ENCODE measurements at regions not wholly inside any gene's neighbourhood (a gene's known extent, or its start where the extent isn't known, plus 50 kb on each side); places are given as distances from the start of the nearest gene placed in this dataset.

DNA sequence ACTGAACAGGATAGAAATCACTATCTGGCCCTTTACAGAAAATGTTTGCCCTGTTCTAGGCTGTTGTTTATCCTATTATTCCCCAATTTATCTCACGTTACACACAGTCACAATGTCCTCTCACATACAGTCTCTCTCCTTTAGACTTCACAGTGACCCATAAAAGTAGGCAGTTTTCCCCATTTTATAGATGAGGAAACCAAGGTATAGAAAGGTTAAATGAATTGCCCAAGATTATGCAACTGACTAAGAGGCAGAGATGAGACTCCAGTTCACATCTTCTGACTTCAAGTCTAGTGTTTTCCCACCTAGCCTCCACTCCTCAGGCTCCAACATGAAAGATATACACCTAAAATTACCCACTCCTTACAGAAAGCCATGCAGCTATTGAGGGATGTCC, 99.3 kb upstream of the PLCL2 start:
- no peak overlapping the region for H3K9ac ChIP-seq (ENCODE audit: low read depth in 1 of 3, low read length in 3 of 3)
- no peaks in the 10 kb centered on the region for H3K27me3 ChIP-seq (ENCODE audit: control insufficient read depth in 3 of 3, insufficient read depth in 3 of 3, low read length in 3 of 3)
- H3K27ac ChIP-seq (ENCODE audit: low read depth, low read length), result no peak overlapping the region
- peaks cover 0 to 5% (median 4%) of the 10 kb centered on the region in 3 donors for H3K4me1 ChIP-seq (ENCODE audit: control insufficient read depth in 3 of 3, insufficient read depth in 3 of 3, low read length in 3 of 3)
- H3K9me3 ChIP-seq (ENCODE audit: control insufficient read depth in 3 of 3, low read length in 3 of 3), result no peaks in the 10 kb centered on the region
- H3K4me3 ChIP-seq (ENCODE audit: low read length in 3 of 3), result no peak overlapping the region
- no peaks in the 10 kb centered on the region for H3K36me3 ChIP-seq (ENCODE audit: control insufficient read depth in 3 of 3, insufficient read depth in 3 of 3, low read length in 3 of 3)

DNA sequence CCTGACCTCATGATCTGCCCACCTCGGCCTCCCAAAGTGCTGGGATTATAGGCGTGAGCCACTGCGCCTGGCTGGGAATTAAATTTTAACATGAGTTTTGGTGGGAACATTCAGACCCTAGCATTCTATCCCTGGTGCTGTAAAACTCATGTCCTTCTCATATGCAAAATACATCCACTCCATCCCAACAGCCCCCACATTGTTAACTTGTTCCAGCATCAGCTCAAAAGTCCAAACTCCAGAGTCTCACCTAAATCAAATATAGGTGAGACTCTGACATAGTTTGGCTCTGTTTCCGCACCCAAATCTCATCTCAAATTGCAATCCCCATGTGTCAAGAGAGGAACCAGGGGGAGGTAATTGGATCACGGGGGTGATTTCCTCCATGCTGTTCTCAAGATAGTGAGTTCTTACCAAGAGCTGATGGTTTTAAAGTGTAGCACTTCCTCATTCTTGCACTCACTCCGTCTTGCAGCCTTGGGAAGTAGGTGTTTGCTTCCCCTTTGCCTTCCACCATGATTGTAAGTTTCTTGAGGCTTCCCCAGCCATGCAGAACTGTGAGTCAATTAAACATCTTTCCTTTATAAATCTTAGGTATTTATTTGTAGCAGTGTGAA, 96.2 kb upstream of the PLCL2 start:
- no peaks in the 10 kb centered on the region for H3K27me3 ChIP-seq (ENCODE audit: control insufficient read depth in 3 of 3, insufficient read depth in 3 of 3, low read length in 3 of 3)
- no peak overlapping the region for H3K27ac ChIP-seq (ENCODE audit: low read depth, low read length)
- no peaks in the 10 kb centered on the region for H3K36me3 ChIP-seq (ENCODE audit: control insufficient read depth in 3 of 3, insufficient read depth in 3 of 3, low read length in 3 of 3)
- peaks cover 0 to 5% (median 4%) of the 10 kb centered on the region in 3 donors for H3K4me1 ChIP-seq (ENCODE audit: control insufficient read depth in 3 of 3, insufficient read depth in 3 of 3, low read length in 3 of 3)
- no peaks in the 10 kb centered on the region for H3K9me3 ChIP-seq (ENCODE audit: control insufficient read depth in 3 of 3, low read length in 3 of 3)
- no peak overlapping the region for H3K9ac ChIP-seq (ENCODE audit: low read depth in 1 of 3, low read length in 3 of 3)
- no peak overlapping the region for H3K4me3 ChIP-seq (ENCODE audit: low read length in 3 of 3)

DNA sequence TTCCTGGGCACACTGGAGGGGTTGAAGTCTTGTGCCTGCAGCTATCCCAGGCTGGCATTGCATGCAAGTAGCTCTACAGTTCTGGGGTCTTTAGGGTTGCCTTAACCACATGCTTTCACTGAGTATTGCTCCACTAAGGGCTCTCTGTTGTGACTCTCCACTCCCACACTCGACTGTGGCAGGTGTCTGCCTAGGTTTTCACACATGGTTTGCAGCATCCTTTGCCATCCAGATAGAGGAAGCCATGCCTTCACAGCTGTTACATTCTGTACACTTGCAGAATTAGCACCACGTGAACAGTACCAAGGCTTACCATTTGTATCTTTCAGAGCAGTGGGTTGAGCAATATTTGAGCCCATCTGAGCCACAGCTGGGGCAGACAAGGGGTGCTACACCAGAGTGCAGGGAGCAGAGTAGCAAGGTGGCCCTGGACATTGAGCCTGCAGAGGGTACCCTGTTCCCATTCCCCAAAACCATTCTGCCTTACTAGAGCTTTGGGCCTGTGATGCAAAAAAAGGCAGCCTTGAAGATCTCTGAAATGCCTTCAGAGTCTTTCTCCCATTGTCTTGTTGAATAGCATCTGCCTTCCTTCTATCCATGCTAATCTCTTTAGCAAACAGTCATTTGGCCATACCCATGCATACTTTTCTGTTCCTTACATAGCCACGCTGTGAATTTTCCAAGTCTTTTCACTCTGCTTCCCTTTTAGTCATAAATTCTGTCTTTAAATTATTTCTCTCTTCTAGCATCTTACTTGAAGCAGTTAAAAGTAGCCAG, 95.2 kb upstream of the PLCL2 start:
- H3K9ac ChIP-seq (ENCODE audit: low read depth in 1 of 3, low read length in 3 of 3), result no peak overlapping the region
- H3K4me1 ChIP-seq (ENCODE audit: control insufficient read depth in 3 of 3, insufficient read depth in 3 of 3, low read length in 3 of 3), result peaks cover 0 to 5% (median 4%) of the 10 kb centered on the region in 3 donors
- H3K4me3 ChIP-seq (ENCODE audit: low read length in 3 of 3), result no peak overlapping the region
- no peaks in the 10 kb centered on the region for H3K27me3 ChIP-seq (ENCODE audit: control insufficient read depth in 3 of 3, insufficient read depth in 3 of 3, low read length in 3 of 3)
- no peak overlapping the region for H3K27ac ChIP-seq (ENCODE audit: low read depth, low read length)
- H3K9me3 ChIP-seq (ENCODE audit: control insufficient read depth in 3 of 3, low read length in 3 of 3), result no peaks in the 10 kb centered on the region
- no peaks in the 10 kb centered on the region for H3K36me3 ChIP-seq (ENCODE audit: control insufficient read depth in 3 of 3, insufficient read depth in 3 of 3, low read length in 3 of 3)

DNA sequence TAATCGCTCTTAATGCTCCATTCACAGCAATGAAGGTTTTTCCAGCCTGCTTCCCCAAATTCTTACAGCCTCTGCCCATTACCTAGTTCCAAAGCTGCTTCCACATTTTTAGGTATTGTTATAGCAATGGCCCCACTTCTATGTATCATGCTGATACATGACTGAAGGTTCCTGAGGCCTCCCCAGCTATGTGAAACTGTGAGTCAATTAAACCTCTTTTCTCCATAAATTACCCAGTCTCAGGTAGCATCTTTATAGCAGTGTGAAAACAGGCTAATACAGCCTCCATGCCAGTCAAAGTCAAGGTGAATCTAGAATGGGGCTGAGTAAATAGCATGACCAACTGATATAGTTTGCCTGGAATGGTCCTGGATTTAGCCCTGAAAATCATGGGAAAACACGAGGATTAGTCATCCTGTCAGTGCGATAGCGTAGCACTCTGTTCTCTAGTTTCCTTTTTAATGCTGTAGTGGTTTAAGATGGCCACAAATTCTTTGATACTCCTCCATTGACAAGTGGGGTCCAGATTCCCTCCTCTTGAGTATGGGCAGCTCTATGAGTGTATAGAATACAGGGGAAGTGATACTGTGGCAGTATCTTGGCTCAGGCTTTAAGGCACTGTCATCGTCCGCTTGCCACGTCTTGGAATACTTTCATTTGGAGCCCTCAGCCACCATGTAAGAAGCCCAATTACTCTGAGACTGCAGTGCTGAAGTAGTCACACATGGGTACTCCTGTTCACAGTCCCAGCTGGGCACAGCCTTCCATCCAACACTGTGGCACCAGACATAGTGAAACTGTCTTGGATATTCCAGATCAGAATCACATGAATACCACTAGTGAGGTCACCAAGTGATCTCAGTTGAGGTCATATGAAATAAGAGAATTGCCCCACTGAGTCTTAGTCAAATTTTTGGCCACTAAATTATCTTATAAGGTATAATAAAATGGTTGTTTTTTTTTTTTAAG, 94.0 kb upstream of the PLCL2 start:
- no peaks in the 10 kb centered on the region for H3K27me3 ChIP-seq (ENCODE audit: control insufficient read depth in 3 of 3, insufficient read depth in 3 of 3, low read length in 3 of 3)
- peaks cover 0 to 5% (median 5%) of the 10 kb centered on the region in 3 donors for H3K4me1 ChIP-seq (ENCODE audit: control insufficient read depth in 3 of 3, insufficient read depth in 3 of 3, low read length in 3 of 3)
- no peak overlapping the region for H3K9ac ChIP-seq (ENCODE audit: low read depth in 1 of 3, low read length in 3 of 3)
- no peaks in the 10 kb centered on the region for H3K36me3 ChIP-seq (ENCODE audit: control insufficient read depth in 3 of 3, insufficient read depth in 3 of 3, low read length in 3 of 3)
- no peaks in the 10 kb centered on the region for H3K9me3 ChIP-seq (ENCODE audit: control insufficient read depth in 3 of 3, low read length in 3 of 3)
- H3K4me3 ChIP-seq (ENCODE audit: low read length in 3 of 3), result peak overlapping the region in 1 of 3 donors; percentile 27
- no peak overlapping the region for H3K27ac ChIP-seq (ENCODE audit: low read depth, low read length)

DNA sequence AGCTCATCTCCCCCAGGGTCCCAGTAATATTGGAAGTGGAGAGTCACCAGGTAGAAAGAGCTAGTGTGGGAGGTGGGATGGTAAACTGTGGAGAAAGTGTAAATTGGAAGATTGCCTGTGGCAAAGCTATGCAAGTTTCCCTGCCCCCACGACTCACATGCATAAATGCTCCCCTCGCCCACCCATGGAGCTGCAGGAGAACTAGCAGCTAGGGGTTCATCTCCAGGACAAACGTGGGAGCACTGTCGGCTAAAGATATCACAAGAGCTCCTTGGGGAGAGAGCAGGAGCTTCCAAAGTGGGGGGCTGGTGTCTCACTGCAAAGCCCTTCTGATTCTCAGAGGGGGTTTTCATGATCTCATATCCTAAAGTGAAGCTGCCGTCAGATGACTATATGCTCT, 91.4 kb upstream of the PLCL2 start:
- Histone ChIP-seq H3K27ac (ENCODE audit: low read depth, low read length) (no peak overlapping the region), H3K9me3 (ENCODE audit: control insufficient read depth in 3 of 3, low read length in 3 of 3) (no peaks in the 10 kb centered on the region), H3K36me3 (ENCODE audit: control insufficient read depth in 3 of 3, insufficient read depth in 3 of 3, low read length in 3 of 3) (no peaks in the 10 kb centered on the region), H3K9ac (ENCODE audit: low read depth in 1 of 3, low read length in 3 of 3) (no peak overlapping the region), H3K4me3 (ENCODE audit: low read length in 3 of 3) (no peak overlapping the region), H3K4me1 (ENCODE audit: control insufficient read depth in 3 of 3, insufficient read depth in 3 of 3, low read length in 3 of 3) (peaks cover 2 to 15% (median 9%) of the 10 kb centered on the region in 3 donors), H3K27me3 (ENCODE audit: control insufficient read depth in 3 of 3, insufficient read depth in 3 of 3, low read length in 3 of 3) (no peaks in the 10 kb centered on the region)

DNA sequence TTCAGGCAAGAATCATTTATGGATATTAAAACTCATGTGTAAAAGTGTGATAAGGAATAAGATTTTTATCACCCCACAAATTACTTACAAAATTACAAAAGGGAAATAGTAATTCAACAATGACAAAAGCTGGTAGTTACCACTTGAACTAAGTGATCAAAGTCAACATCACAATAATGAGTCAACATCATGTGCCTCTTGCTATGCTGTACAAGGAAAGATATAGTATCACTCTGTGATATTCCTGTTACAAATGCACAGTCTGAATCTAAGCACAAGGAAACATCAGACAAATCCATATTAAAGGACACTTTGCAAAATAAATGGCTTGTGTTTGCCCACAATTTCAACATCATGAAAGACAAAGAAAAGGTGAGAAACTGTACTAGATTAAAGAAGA, 90.5 kb upstream of the PLCL2 start:
- Histone ChIP-seq H3K9ac (ENCODE audit: low read depth in 1 of 3, low read length in 3 of 3) (no peak overlapping the region), H3K27me3 (ENCODE audit: control insufficient read depth in 3 of 3, insufficient read depth in 3 of 3, low read length in 3 of 3) (no peaks in the 10 kb centered on the region), H3K27ac (ENCODE audit: low read depth, low read length) (no peak overlapping the region), H3K36me3 (ENCODE audit: control insufficient read depth in 3 of 3, insufficient read depth in 3 of 3, low read length in 3 of 3) (no peaks in the 10 kb centered on the region), H3K9me3 (ENCODE audit: control insufficient read depth in 3 of 3, low read length in 3 of 3) (no peaks in the 10 kb centered on the region), H3K4me1 (ENCODE audit: control insufficient read depth in 3 of 3, insufficient read depth in 3 of 3, low read length in 3 of 3) (peaks cover 2 to 15% (median 9%) of the 10 kb centered on the region in 3 donors), H3K4me3 (ENCODE audit: low read length in 3 of 3) (no peak overlapping the region)

DNA sequence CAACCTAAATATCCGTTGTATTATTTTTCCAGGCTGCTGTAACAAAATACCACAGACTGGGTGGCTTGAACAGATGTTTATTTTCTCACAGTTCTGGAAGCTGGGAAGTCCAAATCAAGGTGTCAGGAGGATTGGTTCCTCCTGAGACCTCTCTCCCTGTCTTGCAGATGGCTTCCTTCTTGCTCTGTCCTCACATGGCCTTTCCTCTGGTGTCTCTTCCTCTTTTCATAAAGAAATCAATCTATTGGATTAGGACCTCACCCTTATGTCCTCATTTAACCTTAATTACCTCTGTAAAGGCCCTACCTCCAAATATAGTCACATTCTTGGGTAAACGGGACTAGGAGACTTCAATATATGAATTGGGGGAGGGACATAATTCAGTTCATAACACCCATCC, 89.2 kb upstream of the PLCL2 start:
- H3K27ac ChIP-seq (ENCODE audit: low read depth, low read length), result no peak overlapping the region
- no peak overlapping the region for H3K9ac ChIP-seq (ENCODE audit: low read depth in 1 of 3, low read length in 3 of 3)
- H3K27me3 ChIP-seq (ENCODE audit: control insufficient read depth in 3 of 3, insufficient read depth in 3 of 3, low read length in 3 of 3), result no peaks in the 10 kb centered on the region
- H3K4me3 ChIP-seq (ENCODE audit: low read length in 3 of 3), result no peak overlapping the region
- H3K36me3 ChIP-seq (ENCODE audit: control insufficient read depth in 3 of 3, insufficient read depth in 3 of 3, low read length in 3 of 3), result no peaks in the 10 kb centered on the region
- peaks cover 2 to 11% (median 4%) of the 10 kb centered on the region in 3 donors for H3K4me1 ChIP-seq (ENCODE audit: control insufficient read depth in 3 of 3, insufficient read depth in 3 of 3, low read length in 3 of 3)
- no peaks in the 10 kb centered on the region for H3K9me3 ChIP-seq (ENCODE audit: control insufficient read depth in 3 of 3, low read length in 3 of 3)

DNA sequence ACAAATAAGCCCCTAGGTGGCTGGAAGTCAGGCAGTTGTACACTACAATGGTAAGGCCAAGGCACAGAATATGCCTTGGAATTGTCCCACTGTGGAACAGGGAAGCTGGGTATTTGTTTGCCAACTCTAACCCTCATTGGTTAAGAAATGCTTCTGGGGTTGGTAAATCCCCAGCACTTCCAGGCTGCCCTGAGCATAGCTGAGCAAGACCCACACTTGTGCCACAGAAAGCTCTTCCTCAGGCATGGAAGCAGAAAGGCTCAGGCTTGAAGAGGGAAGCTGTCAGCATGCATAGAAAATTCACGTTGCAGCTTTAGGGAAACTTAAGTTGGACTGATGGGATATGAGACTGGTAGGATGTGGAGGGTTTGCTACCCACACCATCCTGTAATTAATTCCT, 86.9 kb upstream of the PLCL2 start:
- H3K36me3 ChIP-seq (ENCODE audit: control insufficient read depth in 3 of 3, insufficient read depth in 3 of 3, low read length in 3 of 3), result no peaks in the 10 kb centered on the region
- no peaks in the 10 kb centered on the region for H3K9me3 ChIP-seq (ENCODE audit: control insufficient read depth in 3 of 3, low read length in 3 of 3)
- no peak overlapping the region for H3K4me3 ChIP-seq (ENCODE audit: low read length in 3 of 3)
- no peaks in the 10 kb centered on the region for H3K27me3 ChIP-seq (ENCODE audit: control insufficient read depth in 3 of 3, insufficient read depth in 3 of 3, low read length in 3 of 3)
- no peak overlapping the region for H3K9ac ChIP-seq (ENCODE audit: low read depth in 1 of 3, low read length in 3 of 3)
- H3K4me1 ChIP-seq (ENCODE audit: control insufficient read depth in 3 of 3, insufficient read depth in 3 of 3, low read length in 3 of 3), result peaks cover 7 to 11% (median 9%) of the 10 kb centered on the region in 3 donors
- peak overlapping the region; percentile 43 for H3K27ac ChIP-seq (ENCODE audit: low read depth, low read length)

DNA sequence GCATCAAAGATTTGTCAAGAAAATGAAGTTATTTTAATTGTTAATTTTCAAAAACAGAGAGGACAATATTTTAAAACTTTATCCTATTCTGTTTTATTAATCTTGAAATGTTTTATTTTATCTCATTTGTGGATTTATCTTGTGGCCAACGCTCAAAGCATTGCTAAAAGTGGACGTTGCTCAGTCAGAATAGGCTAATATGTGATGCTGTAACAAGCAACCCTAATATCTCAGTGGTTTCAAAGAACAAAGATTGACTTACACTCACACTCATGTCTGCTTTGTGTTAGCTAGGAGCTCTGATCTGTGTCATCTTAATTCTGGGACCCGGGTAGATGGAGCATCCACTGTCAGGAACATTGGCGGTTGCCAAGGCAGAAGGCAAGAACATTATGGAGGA, 86.0 kb upstream of the PLCL2 start:
- Histone ChIP-seq H3K9me3 (ENCODE audit: control insufficient read depth in 3 of 3, low read length in 3 of 3) (no peaks in the 10 kb centered on the region), H3K4me1 (ENCODE audit: control insufficient read depth in 3 of 3, insufficient read depth in 3 of 3, low read length in 3 of 3) (peaks cover 7 to 11% (median 9%) of the 10 kb centered on the region in 3 donors), H3K4me3 (ENCODE audit: low read length in 3 of 3) (no peak overlapping the region), H3K36me3 (ENCODE audit: control insufficient read depth in 3 of 3, insufficient read depth in 3 of 3, low read length in 3 of 3) (no peaks in the 10 kb centered on the region), H3K9ac (ENCODE audit: low read depth in 1 of 3, low read length in 3 of 3) (no peak overlapping the region), H3K27ac (ENCODE audit: low read depth, low read length) (no peak overlapping the region), H3K27me3 (ENCODE audit: control insufficient read depth in 3 of 3, insufficient read depth in 3 of 3, low read length in 3 of 3) (no peaks in the 10 kb centered on the region)
